ENCODE measurements at regions not wholly inside any gene's neighbourhood (a gene's known extent, or its start where the extent isn't known, plus 50 kb on each side); places are given as distances from the start of the nearest gene placed in this dataset.

- TF ChIP-seq, protein P1, sequence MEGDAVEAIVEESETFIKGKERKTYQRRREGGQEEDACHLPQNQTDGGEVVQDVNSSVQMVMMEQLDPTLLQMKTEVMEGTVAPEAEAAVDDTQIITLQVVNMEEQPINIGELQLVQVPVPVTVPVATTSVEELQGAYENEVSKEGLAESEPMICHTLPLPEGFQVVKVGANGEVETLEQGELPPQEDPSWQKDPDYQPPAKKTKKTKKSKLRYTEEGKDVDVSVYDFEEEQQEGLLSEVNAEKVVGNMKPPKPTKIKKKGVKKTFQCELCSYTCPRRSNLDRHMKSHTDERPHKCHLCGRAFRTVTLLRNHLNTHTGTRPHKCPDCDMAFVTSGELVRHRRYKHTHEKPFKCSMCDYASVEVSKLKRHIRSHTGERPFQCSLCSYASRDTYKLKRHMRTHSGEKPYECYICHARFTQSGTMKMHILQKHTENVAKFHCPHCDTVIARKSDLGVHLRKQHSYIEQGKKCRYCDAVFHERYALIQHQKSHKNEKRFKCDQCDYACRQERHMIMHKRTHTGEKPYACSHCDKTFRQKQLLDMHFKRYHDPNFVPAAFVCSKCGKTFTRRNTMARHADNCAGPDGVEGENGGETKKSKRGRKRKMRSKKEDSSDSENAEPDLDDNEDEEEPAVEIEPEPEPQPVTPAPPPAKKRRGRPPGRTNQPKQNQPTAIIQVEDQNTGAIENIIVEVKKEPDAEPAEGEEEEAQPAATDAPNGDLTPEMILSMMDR (IDR thresholded peaks at IDR 0.05; ENCODE audit: low read length), result no peak
- TF ChIP-seq EZH2phosphoT487 (IDR thresholded peaks at IDR 0.05; ENCODE audit: low read length), result no peak
- no peak for TF ChIP-seq EZH2 (optimal IDR thresholded peaks at IDR 0.05; ENCODE audit: low read depth, low read length)
- no peaks in the 10 kb centered on the region for H3K27me3 ChIP-seq (replicated peaks; ENCODE audit: insufficient read depth, low read length)
These were observed 228.6 kb upstream of the CMC1 start for GRCh38 chr3:28012830-28013229.

DNA sequence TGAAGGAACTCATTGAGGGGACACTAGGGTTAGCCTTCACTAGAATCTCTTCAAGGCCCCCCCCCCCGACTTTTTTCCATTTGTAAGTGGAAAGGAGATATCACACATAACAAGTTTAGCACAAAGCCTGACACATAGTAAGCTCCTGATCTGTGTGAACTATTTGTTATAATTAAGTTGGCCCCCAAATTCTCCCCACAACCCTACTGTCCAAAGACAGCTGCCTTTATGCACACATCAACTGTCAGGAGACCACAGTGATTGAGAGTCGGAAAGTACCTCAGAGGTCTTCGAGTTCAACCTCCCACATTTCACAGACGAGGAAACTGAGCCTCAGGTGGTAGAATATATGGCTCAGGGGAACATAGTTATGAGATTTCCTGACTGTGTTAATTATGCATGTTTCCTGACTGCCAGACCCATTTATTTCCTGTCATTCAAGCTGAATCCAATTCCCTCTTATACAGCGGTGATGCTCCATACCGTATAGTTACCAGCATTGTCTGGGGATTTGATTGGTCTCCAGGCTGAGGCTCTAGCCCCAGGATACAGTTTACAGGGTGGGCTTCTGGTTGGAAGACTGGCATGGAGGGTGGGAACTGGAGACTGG is 227.4 kb upstream of the CMC1 start:
- no peak for DNase-seq
- no peaks in the 10 kb centered on the region for H3K36me3 ChIP-seq (replicated peaks; ENCODE audit: insufficient read depth, low read length)
- H3K27ac ChIP-seq (ENCODE audit: low read length), result no peak overlapping the region
- no peaks in the 10 kb centered on the region for H3K9me3 ChIP-seq (replicated peaks; ENCODE audit: insufficient read depth, low read length)
- no peak overlapping the region for H3K9ac ChIP-seq (ENCODE audit: low read length)
- no peaks in the 10 kb centered on the region for H3F3A ChIP-seq (ENCODE audit: insufficient read depth, low read length)
- H3K4me1 ChIP-seq (ENCODE audit: low read length), result no peaks in the 10 kb centered on the region
- no peaks in the 10 kb centered on the region for H3K79me2 ChIP-seq (ENCODE audit: low read length)
- H3K4me2 ChIP-seq (ENCODE audit: low read depth, low read length), result no peak overlapping the region
- no peaks in the 10 kb centered on the region for H3K9me2 ChIP-seq (replicated peaks; ENCODE audit: insufficient read depth, low read length)
- H3K27me3 ChIP-seq (replicated peaks; ENCODE audit: insufficient read depth, low read length), result no peaks in the 10 kb centered on the region
- no peak overlapping the region for H2AFZ ChIP-seq (ENCODE audit: low read length)
- H3K4me3 ChIP-seq (ENCODE audit: low read length), result no peak overlapping the region
- H4K20me1 ChIP-seq (ENCODE audit: insufficient read depth, low read length), result no peaks in the 10 kb centered on the region
- TF ChIP-seq EZH2 (optimal IDR thresholded peaks at IDR 0.05; ENCODE audit: low read depth, low read length) (no peak), EZH2phosphoT487 (IDR thresholded peaks at IDR 0.05; ENCODE audit: low read length) (no peak)
- TF ChIP-seq, protein P1 (IDR thresholded peaks at IDR 0.05; ENCODE audit: low read length), result no peak

More at GRCh38 chr3:28012830-28013229, 228.6 kb upstream of the CMC1 start:
- Histone ChIP-seq H3K4me1 (ENCODE audit: low read length) (no peaks in the 10 kb centered on the region), H3K27ac (ENCODE audit: low read length) (no peak overlapping the region), H3K4me3 (ENCODE audit: low read length) (no peak overlapping the region), H3K9me3 (replicated peaks; ENCODE audit: insufficient read depth, low read length) (no peaks in the 10 kb centered on the region), H3K9ac (ENCODE audit: low read length) (no peak overlapping the region), H3F3A (ENCODE audit: insufficient read depth, low read length) (no peaks in the 10 kb centered on the region), H3K79me2 (ENCODE audit: low read length) (no peaks in the 10 kb centered on the region), H3K36me3 (replicated peaks; ENCODE audit: insufficient read depth, low read length) (no peaks in the 10 kb centered on the region), H3K9me2 (replicated peaks; ENCODE audit: insufficient read depth, low read length) (no peaks in the 10 kb centered on the region), H4K20me1 (ENCODE audit: insufficient read depth, low read length) (no peaks in the 10 kb centered on the region), H2AFZ (ENCODE audit: low read length) (no peak overlapping the region), H3K4me2 (ENCODE audit: low read depth, low read length) (no peak overlapping the region)
- no peak for DNase-seq

DNA sequence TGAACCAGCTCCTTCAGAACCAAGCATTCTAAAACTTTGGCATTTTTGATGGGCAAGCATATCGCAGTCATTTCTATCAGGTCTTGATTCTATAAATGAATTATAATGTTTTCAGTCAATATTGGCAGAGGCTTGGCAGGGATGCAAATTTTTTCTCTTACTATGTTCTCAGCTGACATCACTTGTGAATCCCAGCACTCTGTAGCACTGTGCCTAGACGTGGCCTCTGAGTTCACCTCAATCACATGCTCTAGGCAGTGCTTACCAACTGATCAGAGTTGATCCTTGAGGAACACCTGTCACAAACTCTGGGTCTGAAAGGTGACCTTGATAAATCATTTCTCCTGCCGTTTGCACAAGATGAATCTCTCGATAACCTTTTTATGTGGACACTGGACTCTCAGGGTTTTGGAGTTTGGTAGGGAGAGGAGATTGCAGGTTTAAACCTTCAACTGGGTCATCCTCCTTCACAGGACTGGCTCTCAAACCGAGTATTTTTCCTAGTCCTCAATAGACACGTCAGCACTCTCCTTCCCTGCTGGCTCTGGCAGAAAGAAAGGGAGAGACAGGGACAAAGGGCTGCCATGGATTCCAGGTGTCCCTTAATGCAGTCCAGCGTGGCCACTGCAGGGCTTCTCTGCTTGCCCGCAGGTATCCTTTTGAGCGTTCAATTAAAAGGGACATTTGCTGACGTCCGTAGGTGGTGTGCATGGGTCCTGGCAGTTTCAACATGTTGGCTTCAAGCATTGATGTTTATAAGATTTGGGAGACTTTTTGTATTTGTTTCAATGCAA is 222.3 kb upstream of the CMC1 start:
- Histone ChIP-seq H3K27ac (ENCODE audit: low read length) (no peak overlapping the region), H3F3A (ENCODE audit: insufficient read depth, low read length) (no peaks in the 10 kb centered on the region), H3K79me2 (ENCODE audit: low read length) (no peaks in the 10 kb centered on the region), H3K9ac (ENCODE audit: low read length) (no peak overlapping the region), H3K4me2 (ENCODE audit: low read depth, low read length) (no peak overlapping the region), H3K27me3 (replicated peaks; ENCODE audit: insufficient read depth, low read length) (no peaks in the 10 kb centered on the region), H3K9me3 (replicated peaks; ENCODE audit: insufficient read depth, low read length) (no peaks in the 10 kb centered on the region), H3K36me3 (replicated peaks; ENCODE audit: insufficient read depth, low read length) (no peaks in the 10 kb centered on the region), H3K4me3 (ENCODE audit: low read length) (no peak overlapping the region), H2AFZ (ENCODE audit: low read length) (no peak overlapping the region), H3K9me2 (replicated peaks; ENCODE audit: insufficient read depth, low read length) (no peaks in the 10 kb centered on the region), H4K20me1 (ENCODE audit: insufficient read depth, low read length) (no peaks in the 10 kb centered on the region), H3K4me1 (ENCODE audit: low read length) (no peaks in the 10 kb centered on the region)
- no peak for DNase-seq
- TF ChIP-seq EZH2phosphoT487 (IDR thresholded peaks at IDR 0.05; ENCODE audit: low read length), result no peak
- TF ChIP-seq, protein P1 (IDR thresholded peaks at IDR 0.05; ENCODE audit: low read length), result no peak
- TF ChIP-seq EZH2 (optimal IDR thresholded peaks at IDR 0.05; ENCODE audit: low read depth, low read length), result no peak
